H9 (cell line): ENCODE measurements at regions not wholly inside any gene's neighbourhood (a gene's known extent, or its start where the extent isn't known, plus 50 kb on each side); places are given as distances from the start of the nearest gene placed in this dataset.

ENCODE experiments used
- DNase-seq: peaks from one replicate; pipeline ENCODE4 v3.0.0-alpha.2; 2017
- H2AFZ ChIP-seq: one replicate; pipeline ENCODE4 v1.6.1; 2013; ENCODE audit warnings: mild to moderate bottlenecking, low read length, control low read depth, moderate library complexity
- H2AK5ac ChIP-seq: 2 replicates; pipeline ENCODE4 v1.6.1; 2013; ENCODE audit warnings: low read length, control low read depth, mixed read lengths; ENCODE audit not compliant: insufficient read length
- H2BK120ac ChIP-seq: one replicate; pipeline ENCODE4 v1.6.1; 2013; ENCODE audit warnings: low read depth, mild to moderate bottlenecking, low read length, control low read depth, inconsistent platforms; ENCODE audit not compliant: poor library complexity, severe bottlenecking
- H2BK12ac ChIP-seq: 2 replicates; pipeline ENCODE4 v1.6.1; 2013; ENCODE audit warnings: low read length, control low read depth, mixed read lengths, low read depth; ENCODE audit not compliant: insufficient read length
- H2BK15ac ChIP-seq: 2 replicates; pipeline ENCODE4 v1.6.1; 2013; ENCODE audit warnings: low read depth, low read length, control low read depth
- H2BK20ac ChIP-seq: one replicate; pipeline ENCODE4 v1.6.1; 2013; ENCODE audit warnings: low read depth, mild to moderate bottlenecking, low read length, control low read depth, inconsistent platforms; ENCODE audit not compliant: poor library complexity, severe bottlenecking
- H2BK5ac ChIP-seq: 2 replicates; pipeline ENCODE4 v1.6.1; 2013; ENCODE audit warnings: low read length, control low read depth, mixed read lengths; ENCODE audit not compliant: insufficient read length
- H3K14ac ChIP-seq: 2 replicates; pipeline ENCODE4 v1.6.1; 2013; ENCODE audit warnings: low read length, control low read depth; ENCODE audit not compliant: insufficient read depth
- H3K18ac ChIP-seq: 2 replicates; pipeline ENCODE4 v1.6.1; 2013; ENCODE audit warnings: low read depth, mild to moderate bottlenecking, mixed read lengths, low read length, control low read depth; ENCODE audit not compliant: insufficient read length
- H3K23ac ChIP-seq: 2 replicates; pipeline ENCODE4 v1.6.1; 2013; ENCODE audit warnings: low read length, control low read depth, mixed read lengths, low read depth; ENCODE audit not compliant: insufficient read length
- H3K23me2 ChIP-seq: 2 replicates; pipeline ENCODE4 v1.6.1; 2013; ENCODE audit warnings: low read depth, mild to moderate bottlenecking, mixed read lengths, low read length, control low read depth; ENCODE audit not compliant: insufficient read length, poor library complexity, severe bottlenecking
- H3K27ac ChIP-seq: 2 replicates; pipeline ENCODE4 v1.5.1; 2013; ENCODE audit warnings: low read length, control low read depth, mixed read lengths, low read depth; ENCODE audit not compliant: insufficient read length
- H3K27me3 ChIP-seq: 2 replicates; pipeline ENCODE4 v1.6.1; 2013; ENCODE audit warnings: low read length, control low read depth, inconsistent platforms; ENCODE audit not compliant: insufficient read depth
- H3K4ac ChIP-seq: 2 replicates; pipeline ENCODE4 v1.6.1; 2013; ENCODE audit warnings: low read depth, mild to moderate bottlenecking, control low read depth, inconsistent platforms, low read length, moderate library complexity
- H3K4me1 ChIP-seq: 2 replicates; pipeline ENCODE4 v1.6.1; 2013; ENCODE audit warnings: low read length, control low read depth, inconsistent platforms; ENCODE audit not compliant: insufficient read depth
- H3K4me2 ChIP-seq: 2 replicates; pipeline ENCODE4 v1.6.1; 2013; ENCODE audit warnings: low read length, control low read depth, mixed read lengths; ENCODE audit not compliant: insufficient read length, insufficient read depth
- H3K56ac ChIP-seq: 2 replicates; pipeline ENCODE4 v1.6.1; 2013; ENCODE audit warnings: low read depth, mild to moderate bottlenecking, mixed read lengths, low read length, control low read depth; ENCODE audit not compliant: insufficient read length
- H3K79me1 ChIP-seq: 2 replicates; pipeline ENCODE4 v1.6.1; 2013; ENCODE audit warnings: low read depth, mild to moderate bottlenecking, moderate library complexity, low read length, control low read depth, inconsistent platforms; ENCODE audit not compliant: insufficient read depth, poor library complexity, severe bottlenecking
- H3K79me2 ChIP-seq: 2 replicates; pipeline ENCODE4 v1.6.1; 2013; ENCODE audit warnings: low read length, control low read depth, inconsistent platforms; ENCODE audit not compliant: insufficient read depth
- H3K9ac ChIP-seq: 2 replicates; pipeline ENCODE4 v1.6.1; 2013; ENCODE audit warnings: low read length, control low read depth, mixed read lengths; ENCODE audit not compliant: insufficient read length; ENCODE audit errors: extremely low read depth
- H3K9me3 ChIP-seq: one replicate; pipeline ENCODE4 v1.6.1; 2013; ENCODE audit warnings: low read depth, low read length, inconsistent platforms; ENCODE audit not compliant: control insufficient read depth
- H3T11ph ChIP-seq: one replicate; pipeline ENCODE4 v1.6.1; 2013; ENCODE audit warnings: mild to moderate bottlenecking, low read length, control low read depth, inconsistent platforms
- H4K20me1 ChIP-seq: one replicate; pipeline ENCODE4 v1.6.1; 2013; ENCODE audit not compliant: control insufficient read depth, insufficient read length, insufficient read depth
- H4K5ac ChIP-seq: 2 replicates; pipeline ENCODE4 v1.6.1; 2013; ENCODE audit warnings: low read depth, mild to moderate bottlenecking, mixed read lengths, low read length, control low read depth; ENCODE audit not compliant: insufficient read length
- H4K8ac ChIP-seq: replicated peaks from 2 replicates; pipeline ENCODE4 v1.6.1; 2013; ENCODE audit warnings: low read length, control low read depth, mixed read lengths, low read depth; ENCODE audit not compliant: insufficient read length
- H4K91ac ChIP-seq: 2 replicates; pipeline ENCODE4 v1.6.1; 2013; ENCODE audit warnings: low read depth, mild to moderate bottlenecking, moderate library complexity, mixed read lengths, low read length, control low read depth; ENCODE audit not compliant: insufficient read length
- H3K27ac Mint-ChIP-seq, 3 experiments: 2 replicates in 2 of 3; 3 replicates in 1 of 3; pipeline ENCODE4 v1.8.0; 2020 to 2021; ENCODE audit warnings: mixed read lengths in 3 of 3, mild to moderate bottlenecking in 1 of 3, moderate library complexity in 1 of 3
- H3K27me3 Mint-ChIP-seq: 2 replicates; pipeline ENCODE4 v1.8.0; 2021; ENCODE audit warnings: low read depth, mild to moderate bottlenecking, moderate library complexity, mixed read lengths
- H3K36me3 Mint-ChIP-seq, 3 experiments: 2 replicates in 2 of 3; 3 replicates in 1 of 3; pipeline ENCODE4 v1.8.0; 2020 to 2021; ENCODE audit warnings: low read depth in 3 of 3, mixed read lengths in 3 of 3; ENCODE audit not compliant: insufficient read depth in 1 of 3
- H3K4me1 Mint-ChIP-seq, 2 experiments: 2 replicates each; pipeline ENCODE4 v1.8.0; 2020; ENCODE audit warnings: mixed read lengths in 2 of 2
- H3K4me3 Mint-ChIP-seq, 2 experiments: 2 replicates in 1 of 2; 3 replicates in 1 of 2; pipeline ENCODE4 v1.8.0; 2020 to 2021; ENCODE audit warnings: mild to moderate bottlenecking in 2 of 2, mixed read lengths in 2 of 2, moderate library complexity in 1 of 2
- H3K9me3 Mint-ChIP-seq, 2 experiments: 2 replicates in 1 of 2; 3 replicates in 1 of 2; pipeline ENCODE4 v1.8.0; 2020; ENCODE audit warnings: mild to moderate bottlenecking in 2 of 2, mixed read lengths in 2 of 2, moderate library complexity in 1 of 2
- CTCF ChIP-seq: fragments of 200-600 bp; sonication (generic); conservative IDR thresholded peaks from 3 replicates; pipeline ENCODE4 v1.8.0; 2021; ENCODE audit warnings: antibody characterized with exemption, mild to moderate bottlenecking
- WGBS: extraction: QIAGEN DNeasy Blood & Tissue Kit; methylation state at CpG from one replicate; pipeline ENCODE4 v1.1.7; 2013; ENCODE audit warnings: missing lambda C conversion rate, low lambda C conversion rate, mixed read lengths; ENCODE audit not compliant: insufficient read length; ENCODE audit errors: extremely low coverage; 5-methylcytosine and 5-hydroxymethylcytosine counted together

GRCh38 chr3:94317017-94317416 is 254.2 kb downstream of the NSUN3 start:
- WGBS = no CpG with 5 or more reads among the region's 1 CpG
- no peaks in the 10 kb centered on the region for H3K79me2 ChIP-seq
- H2BK12ac ChIP-seq = no peak overlapping the region
- H4K8ac ChIP-seq = no peak overlapping the region
- H3K9me3 Mint-ChIP-seq = no peaks in the 10 kb centered on the region
- no peaks in the 10 kb centered on the region for H3K4me1 Mint-ChIP-seq
- no peak for DNase-seq
- no peak for TF ChIP-seq CTCF
- no peak overlapping the region for H3K4me3 Mint-ChIP-seq
- no peak overlapping the region for H3K27ac Mint-ChIP-seq
- no peak overlapping the region for H3K4me2 ChIP-seq
- no peak overlapping the region for H3K14ac ChIP-seq
- no peaks in the 10 kb centered on the region for H3K23me2 ChIP-seq
- H3T11ph ChIP-seq = no peak overlapping the region
- no peaks in the 10 kb centered on the region for H3K4me1 ChIP-seq
- H2BK5ac ChIP-seq = no peak overlapping the region
- H4K20me1 ChIP-seq = no peaks in the 10 kb centered on the region
- H3K36me3 Mint-ChIP-seq = no peaks in the 10 kb centered on the region
- no peak overlapping the region for H3K56ac ChIP-seq
- H3K27ac ChIP-seq = no peak overlapping the region
- no peaks in the 10 kb centered on the region for H3K79me1 ChIP-seq
- H2AFZ ChIP-seq = no peak overlapping the region
- no peak overlapping the region for H4K91ac ChIP-seq
- no peak overlapping the region for H2AK5ac ChIP-seq
- H3K9me3 ChIP-seq = no peaks in the 10 kb centered on the region
- no peaks in the 10 kb centered on the region for H3K27me3 Mint-ChIP-seq
- H2BK15ac ChIP-seq = no peak overlapping the region
- H3K9ac ChIP-seq = no peak overlapping the region
- no peak overlapping the region for H2BK120ac ChIP-seq
- no peaks in the 10 kb centered on the region for H3K27me3 ChIP-seq
- H3K4ac ChIP-seq = no peak overlapping the region
- no peak overlapping the region for H4K5ac ChIP-seq
- no peak overlapping the region for H3K18ac ChIP-seq
- H3K23ac ChIP-seq = no peak overlapping the region
- H2BK20ac ChIP-seq = no peak overlapping the region
